GM18511 (cell line): ENCODE measurements at regions not wholly inside any gene's neighbourhood (a gene's known extent, or its start where the extent isn't known, plus 50 kb on each side); places are given as distances from the start of the nearest gene placed in this dataset.

Experiments used
- ATAC-seq: cut with Tn5 transposase; IDR thresholded peaks from one replicate; pipeline ENCODE4 v1.9.1; 2021; ENCODE audit warnings: mild to moderate bottlenecking, moderate library complexity; ENCODE audit not compliant: unreplicated experiment

DNA sequence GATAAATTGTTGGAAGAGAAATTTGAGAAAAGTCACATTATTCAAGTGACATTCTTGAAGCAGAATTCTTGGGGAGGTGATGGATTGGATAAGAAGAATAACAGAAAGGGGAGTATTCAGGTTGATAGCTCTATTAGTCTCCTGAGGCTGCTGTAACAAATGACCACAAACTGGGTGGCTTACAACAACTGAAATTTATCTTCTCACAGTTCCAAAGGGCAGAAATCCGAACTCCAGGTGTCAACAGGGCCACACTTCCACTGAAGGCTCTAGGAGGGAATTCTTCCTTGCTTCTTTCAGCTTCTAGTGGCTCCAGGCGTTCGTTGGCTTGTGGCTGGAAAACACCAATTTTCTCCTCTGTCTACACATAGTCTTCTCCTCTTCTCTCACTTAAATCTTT lies 99.8 kb downstream of the TES start:
- ATAC-seq: no peak

- ATAC-seq: no peak
Observed at GRCh38 chr7:116311259-116311658, 100.9 kb downstream of the TES start.

DNA sequence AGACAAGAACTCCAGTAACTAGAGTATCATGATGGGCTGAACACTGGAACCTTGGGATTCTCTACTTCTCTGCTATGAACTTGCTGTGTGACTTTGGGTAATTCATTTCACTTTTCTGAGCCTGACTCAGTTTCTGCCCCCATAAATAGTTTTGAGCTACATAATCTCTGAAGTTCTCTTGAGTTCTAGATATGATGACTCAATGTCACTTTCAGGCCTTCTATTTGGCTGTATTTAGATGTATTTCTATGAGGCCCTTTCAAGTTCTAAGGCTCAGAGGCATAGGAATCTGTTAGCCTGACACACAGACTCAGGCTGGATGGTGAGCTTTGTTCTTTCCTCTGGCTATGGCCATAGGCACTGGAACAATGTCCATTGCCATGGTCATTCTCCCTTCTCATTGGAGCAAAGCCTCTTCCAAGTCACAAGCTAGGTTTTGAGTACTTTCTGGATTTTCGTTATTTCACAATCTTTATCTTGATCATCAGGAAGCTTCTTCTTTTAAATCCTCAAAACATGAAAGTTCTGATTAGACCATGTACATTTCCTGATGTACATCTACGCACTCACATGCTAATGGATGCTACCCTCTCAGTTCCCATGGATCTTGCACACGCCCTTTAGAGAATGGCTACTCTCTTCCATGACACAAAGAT lies 101.6 kb downstream of the TES start:
- ATAC-seq: no peak

GRCh38 chr7:116315293-116315692 lies 105.0 kb downstream of the TES start:
- no peak for ATAC-seq

- no peak for ATAC-seq
Observed at GRCh38 chr7:116315803-116316202, 105.5 kb downstream of the TES start.

GRCh38 chr7:116316838-116317628 lies 106.7 kb downstream of the TES start:
- peak; percentile 90 for ATAC-seq

DNA sequence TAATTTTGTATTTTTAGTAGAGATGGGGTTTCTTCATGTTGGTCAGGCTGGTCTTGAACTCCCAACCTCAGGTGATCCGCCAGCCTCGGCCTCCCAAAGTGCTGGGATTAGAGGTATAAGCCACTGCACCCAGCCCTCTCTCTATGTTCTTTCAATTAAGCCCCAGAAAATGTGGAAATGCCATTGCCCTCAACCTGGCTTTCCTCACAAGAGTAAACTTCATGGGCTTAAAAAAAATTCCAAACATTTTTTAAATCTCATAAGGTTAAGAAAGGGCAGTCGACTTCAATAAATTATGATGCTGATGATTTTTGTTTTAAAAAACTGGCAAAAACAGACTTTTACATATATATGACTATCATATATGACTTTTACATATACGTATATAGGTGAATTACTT lies 107.6 kb downstream of the TES start:
- no peak for ATAC-seq

DNA sequence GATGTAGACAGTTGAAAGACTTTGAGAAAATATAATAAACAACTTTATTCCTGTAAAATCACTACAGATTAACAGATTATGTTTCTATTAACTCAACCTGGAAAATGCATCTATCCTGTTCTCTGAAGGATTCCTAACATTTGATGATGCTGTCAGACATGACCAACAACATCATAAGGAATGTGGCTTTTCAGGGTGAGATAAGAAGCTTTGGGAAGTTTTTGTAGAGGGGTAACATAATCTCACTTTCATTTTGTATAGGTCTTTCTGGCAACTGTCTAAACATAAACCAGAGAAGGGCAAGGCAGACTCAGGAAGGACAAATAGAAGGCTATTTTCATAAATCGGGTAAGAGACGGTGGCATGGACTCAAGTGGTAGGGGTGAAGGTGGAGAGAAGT lies 112.2 kb downstream of the TES start:
- no peak for ATAC-seq

DNA sequence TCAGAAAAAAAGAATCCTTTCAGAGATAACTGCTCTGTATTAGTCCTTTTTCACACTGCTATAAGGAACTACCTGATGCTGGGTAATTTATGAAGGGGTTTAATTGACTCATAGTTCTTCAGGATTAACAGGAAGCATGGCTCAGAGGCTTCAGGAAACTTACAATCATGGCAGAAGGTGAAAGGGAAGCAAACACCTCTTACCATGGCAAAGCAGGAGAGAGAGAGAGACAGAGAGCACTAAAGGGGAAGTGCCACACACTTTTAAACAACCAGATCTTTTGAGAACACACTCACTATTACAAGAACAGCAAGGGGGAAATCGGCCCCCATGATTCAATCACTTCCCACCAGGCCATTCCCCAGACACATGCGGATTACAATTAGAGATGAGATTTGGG lies 114.2 kb downstream of the TES start:
- no peak for ATAC-seq

- no peak for ATAC-seq
Observed at GRCh38 chr7:116325517-116325916, 115.2 kb downstream of the TES start.

DNA sequence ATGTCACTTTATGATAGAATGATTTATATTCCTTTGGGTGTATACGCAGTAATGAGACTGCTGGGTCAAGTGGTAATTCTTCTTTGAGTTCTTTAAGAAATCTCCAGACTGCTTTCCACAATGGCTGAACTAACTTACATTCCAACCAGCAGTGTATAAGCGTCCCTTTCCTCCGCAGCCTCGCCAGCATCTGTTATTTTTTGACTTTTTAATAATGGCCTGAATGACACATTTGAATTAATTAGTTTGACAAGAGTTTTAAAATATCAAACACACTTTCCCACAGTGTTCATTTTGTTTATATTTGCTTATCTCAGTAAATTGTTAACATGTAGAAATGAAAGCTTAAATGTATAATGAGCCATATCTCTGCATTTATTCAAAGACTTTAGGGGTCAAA lies 116.8 kb downstream of the TES start:
- ATAC-seq: no peak

GRCh38 chr7:116327752-116328151 lies 117.4 kb downstream of the TES start:
- ATAC-seq: no peak

GRCh38 chr7:116328161-116328560 lies 117.8 kb downstream of the TES start:
- no peak for ATAC-seq

DNA sequence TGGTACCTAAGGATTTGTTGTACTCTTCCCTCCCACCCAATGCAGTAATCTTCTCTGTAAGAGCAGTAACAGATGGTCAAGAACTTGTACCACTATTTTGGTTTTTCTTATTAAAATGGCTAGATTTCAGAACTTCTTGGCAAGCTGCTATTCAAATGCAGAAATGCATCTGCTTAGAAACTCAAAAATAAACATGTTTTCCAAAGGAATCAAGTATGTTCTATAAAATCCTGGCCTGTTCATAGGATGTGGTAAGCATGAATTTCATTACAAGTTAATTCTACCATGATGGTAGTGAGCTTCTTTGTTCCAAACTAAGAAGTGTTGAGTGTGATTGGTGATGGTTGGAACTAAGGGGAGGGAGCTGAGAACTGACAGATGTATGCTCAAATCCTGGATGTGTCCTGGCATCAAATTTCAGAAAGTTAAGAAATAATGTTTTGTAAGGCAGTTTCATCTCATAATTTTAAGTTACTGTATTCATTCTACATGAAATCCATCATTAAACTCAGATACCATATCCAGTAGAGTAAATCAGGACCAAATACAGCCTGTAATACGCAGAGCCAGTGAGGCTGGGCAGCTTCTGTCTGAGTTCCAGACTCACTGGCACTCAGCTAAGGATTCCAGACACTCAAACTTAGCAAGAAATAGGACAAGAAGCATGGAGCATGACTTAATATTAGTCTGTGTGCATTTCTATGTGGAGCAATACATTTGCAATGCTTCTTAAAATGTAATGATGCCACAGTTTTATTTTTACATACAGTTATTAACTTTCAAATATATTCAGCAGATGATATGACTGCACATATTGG lies 119.6 kb downstream of the TES start:
- ATAC-seq: no peak

DNA sequence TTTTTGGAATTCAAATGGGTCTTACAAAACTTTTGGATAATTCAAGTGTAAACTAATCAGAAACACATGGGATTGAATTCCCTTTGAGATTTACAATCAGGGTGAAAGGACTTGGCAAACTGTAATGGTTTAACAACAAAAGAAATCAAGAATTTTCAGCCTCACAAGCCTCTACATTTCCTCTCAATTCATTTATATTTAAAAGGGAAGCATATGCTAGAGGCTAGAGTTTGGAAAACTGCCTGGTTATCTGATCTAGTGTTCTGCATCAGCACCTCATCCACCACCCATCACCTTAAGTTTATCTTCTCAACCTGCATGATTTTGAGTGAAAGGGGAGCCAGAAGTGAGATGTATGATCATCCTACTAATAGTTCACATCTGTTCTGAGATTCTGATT lies 120.7 kb downstream of the TES start:
- no peak for ATAC-seq

GRCh38 chr7:116332766-116333165 lies 122.4 kb downstream of the TES start:
- no peak for ATAC-seq

DNA sequence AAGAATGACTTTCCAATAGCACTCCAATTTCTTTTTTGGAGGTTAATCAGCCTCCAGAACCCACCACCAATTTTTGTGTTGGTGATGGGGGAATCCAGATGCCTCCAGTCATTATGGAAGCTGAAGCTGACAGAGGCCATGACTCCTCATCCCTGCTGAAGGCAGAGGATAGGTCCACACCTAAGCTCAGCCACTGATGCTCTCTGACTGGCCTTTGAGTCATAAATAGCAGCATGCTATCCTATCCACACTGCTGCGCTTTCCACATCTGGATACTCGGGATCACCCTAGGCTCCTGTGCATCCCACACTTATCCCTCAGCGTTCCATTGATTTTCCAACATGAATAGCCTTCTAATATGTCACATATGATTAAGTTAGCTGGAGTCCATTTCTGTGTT lies 124.2 kb downstream of the TES start:
- ATAC-seq: no peak

DNA sequence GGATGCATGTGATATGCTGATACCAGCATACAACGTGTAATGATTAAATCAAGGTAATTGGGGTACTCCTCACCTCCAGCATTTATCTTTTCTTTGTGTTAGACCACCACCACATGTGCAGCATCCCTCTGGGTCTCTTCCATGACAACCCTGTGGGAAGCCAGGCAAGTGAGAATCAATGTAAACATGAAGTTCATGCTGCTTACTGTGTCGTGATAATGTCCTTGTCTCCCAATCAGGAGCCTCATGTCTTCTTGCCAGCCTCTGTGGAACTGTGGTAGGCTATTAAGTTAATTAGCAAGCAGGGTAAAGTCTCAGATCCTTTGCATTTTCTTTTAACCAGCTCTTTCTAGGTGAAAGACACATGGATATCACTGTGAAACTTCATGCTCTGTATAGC lies 126.7 kb downstream of the TES start:
- ATAC-seq: no peak

DNA sequence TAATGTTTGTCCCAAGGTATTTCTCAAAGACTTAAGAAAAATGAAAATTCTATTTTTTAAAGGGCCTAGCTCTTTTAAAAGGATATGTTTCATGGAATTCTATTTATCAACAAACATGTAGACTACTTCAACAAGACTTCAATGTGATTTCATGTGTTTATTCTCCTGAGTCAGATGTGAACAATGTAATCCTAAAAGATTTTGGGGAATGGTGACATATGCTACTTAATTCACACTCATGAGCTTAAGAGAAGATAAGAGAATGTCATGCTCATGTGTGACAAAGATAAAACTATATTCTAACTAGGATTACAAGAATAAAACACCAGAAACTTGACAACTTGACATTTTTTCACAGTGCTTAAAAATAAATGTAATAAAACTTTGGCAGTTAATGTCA lies 127.5 kb downstream of the TES start:
- ATAC-seq: no peak

DNA sequence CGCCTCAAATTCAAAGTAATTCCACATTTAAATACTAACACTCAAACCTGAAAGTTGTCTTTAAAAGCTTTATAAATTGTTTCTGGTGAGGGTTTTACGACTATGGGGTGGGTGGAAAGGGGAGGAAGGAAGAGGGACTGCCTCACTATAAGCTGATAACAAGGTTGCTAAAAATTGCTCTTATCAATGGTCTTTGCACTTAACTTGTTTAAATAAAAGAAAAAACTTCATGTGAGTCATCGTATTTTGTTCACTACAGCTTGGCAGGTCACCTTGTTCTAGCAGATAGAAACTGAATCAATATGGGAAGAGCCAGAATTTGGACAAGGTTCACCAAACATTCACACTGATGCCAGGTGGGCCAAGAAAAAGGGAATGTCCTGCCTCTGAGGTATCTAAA lies 129.2 kb downstream of the TES start:
- no peak for ATAC-seq

DNA sequence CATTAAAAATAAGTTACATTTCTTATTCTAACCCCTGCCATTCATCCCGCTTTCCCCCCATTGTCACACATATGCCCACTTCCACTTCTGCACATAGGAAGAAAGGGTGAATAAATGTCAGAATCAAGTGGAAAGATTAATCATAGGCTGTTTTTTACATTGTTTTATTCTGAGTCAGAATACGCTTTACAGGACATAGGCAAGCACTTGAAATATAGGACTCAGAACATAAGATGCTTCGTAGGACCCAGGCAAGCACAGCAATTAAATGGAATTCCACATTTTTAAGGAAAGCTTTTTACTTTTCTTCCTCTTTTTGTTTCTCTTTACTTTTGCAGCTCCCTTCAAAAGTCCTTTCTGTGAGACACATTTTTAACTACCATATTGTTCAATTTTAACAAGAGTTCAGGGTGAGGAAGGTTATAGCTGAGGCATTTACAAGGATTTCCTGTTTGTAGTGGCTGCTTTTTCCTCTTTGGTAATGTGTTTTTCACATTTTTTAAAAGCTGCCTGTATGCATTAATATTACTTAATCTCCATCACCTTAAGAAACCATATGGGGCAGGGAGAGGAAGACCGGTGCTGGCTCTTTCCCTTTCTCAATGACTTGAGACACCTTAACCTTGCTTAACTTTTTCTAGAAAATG lies 130.0 kb downstream of the TES start:
- ATAC-seq: no peak
